M059J (cell line): ENCODE measurements at regions not wholly inside any gene's neighbourhood (a gene's known extent, or its start where the extent isn't known, plus 50 kb on each side); places are given as distances from the start of the nearest gene placed in this dataset.

Source experiments
- DNase-seq: peaks from one replicate; pipeline ENCODE4 v3.0.0-alpha.2; 2012; ENCODE audit warnings: low read depth

DNA sequence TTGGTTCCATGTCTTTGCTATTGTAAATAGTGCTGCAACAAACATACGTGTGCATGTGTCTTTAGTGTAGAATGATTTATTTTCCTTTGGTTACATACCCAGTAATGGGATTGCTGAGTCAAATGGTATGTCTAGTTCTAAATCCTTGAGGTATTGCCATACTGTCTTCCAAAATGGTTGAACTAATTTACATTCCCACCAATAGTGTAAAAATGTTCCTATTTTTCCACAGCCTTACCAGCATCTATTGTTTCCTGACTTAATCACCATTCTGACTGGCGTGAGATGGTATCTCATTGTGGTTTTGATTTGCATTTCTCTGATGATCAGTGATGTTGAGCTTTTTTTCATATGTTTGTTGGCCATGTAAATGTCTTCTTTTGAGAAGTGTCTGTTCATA lies 226.6 kb downstream of the ETAA1 start:
- DNase-seq: peak; percentile 49

DNA sequence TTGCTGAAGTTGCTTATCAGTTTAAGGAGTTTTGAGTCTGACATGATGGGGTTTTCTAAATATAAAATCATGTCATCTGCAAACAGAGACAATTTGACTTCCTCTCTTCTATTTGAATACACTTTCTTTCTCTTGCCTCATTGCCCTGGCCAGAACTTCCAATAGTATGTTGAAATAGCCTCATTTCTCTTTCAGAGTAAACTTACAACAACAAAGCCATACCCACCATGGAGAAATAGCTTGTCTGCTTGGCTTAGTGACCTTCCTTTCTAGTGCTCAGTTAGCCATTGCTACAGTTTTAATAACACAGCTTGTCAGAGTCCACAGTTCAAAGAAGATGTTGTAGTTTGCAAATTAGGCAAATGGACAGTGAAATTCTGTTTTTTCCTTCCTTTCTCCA lies 228.0 kb downstream of the ETAA1 start:
- DNase-seq: no peak

GRCh38 chr2:67625690-67626475 lies 228.8 kb downstream of the ETAA1 start:
- DNase-seq: peak; percentile 88

DNA sequence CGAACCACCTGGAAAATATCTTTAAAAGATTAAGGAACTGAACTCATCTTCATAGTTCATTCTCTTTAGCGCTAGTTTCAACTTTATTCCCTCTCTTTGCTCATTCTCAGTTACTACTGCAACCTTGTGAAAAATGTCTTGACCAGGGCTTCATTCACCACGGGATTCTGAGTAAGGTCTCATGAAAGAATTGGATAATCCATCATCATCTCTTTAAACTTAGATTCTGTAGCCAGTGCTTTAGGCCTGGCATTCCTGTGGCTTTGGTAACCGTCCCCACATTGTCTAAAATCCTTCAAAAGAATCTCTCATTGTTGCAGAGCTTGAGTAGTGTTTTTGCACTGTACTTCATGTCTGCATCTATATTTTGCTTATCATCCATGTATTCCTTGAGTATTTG lies 229.5 kb downstream of the ETAA1 start:
- peak; percentile 89 for DNase-seq

GRCh38 chr2:67627456-67628207 lies 230.5 kb downstream of the ETAA1 start:
- no peak for DNase-seq

DNA sequence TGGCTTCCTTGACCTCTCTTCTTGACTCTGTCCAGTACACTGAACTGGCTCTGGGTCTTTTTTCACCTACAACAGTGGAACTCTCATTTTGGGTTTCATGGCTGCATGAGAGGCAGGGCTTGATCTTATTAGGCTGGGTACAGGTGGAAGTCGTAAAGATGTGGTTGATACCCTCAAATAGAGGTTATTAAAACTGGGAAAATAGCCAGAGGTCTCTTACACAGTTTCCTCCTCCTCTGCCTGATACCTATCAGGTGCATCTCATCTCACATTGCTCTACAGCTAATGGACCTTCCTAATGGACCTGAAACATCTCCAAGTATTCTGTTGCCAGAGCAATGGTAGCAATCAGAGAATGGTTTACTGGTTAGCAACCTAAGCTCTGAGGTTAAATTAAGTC lies 231.8 kb downstream of the ETAA1 start:
- DNase-seq: no peak

DNA sequence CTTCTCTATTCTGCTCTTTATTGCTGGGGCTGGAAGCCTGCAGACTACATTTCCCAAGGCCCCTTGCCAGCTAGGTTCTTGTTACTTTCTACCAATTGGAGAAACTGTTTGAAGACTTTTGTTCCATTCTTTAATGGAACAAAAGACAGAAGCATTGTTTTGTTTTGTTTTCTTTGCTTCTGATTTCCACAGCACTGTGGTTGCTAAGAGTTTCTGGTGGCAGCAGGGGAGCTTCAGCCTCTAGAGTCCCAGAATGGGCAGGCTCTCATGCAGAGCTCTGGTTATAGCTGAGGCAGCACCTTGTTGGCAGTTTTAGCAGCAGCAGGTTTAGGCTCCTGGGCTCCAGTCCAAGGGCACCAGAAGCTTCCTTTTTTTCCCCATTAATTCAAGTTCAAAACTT lies 234.3 kb downstream of the ETAA1 start:
- no peak for DNase-seq

DNA sequence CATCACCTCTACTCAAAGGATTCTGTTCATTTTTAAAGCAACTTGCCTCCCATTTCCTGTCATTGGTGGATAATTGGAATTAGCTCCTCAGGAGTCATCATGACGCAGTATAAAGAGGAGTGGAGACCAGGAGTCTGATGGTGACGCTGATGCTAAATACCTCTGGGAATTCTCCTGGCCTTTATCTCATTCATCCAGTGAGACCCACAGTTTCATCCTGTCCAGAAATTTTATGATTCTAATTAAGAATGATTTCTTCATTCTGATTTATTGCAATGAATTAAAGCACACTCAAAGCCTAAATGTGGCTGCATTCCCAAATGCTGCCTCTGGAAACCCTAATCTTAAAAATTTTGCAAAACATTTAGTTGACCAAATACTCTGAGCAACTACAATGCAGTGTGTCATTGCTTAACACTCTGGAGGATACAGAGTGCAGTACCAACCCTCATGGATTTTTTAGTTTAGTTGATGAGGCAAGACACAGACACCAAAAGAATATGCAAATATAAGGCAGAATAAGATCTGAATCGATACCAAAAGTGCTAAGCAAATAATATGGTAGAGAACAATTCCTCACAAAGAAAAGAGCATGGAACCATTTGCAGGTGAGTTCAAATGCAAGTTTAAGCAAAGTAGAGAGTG lies 236.2 kb downstream of the ETAA1 start:
- DNase-seq: no peak

DNA sequence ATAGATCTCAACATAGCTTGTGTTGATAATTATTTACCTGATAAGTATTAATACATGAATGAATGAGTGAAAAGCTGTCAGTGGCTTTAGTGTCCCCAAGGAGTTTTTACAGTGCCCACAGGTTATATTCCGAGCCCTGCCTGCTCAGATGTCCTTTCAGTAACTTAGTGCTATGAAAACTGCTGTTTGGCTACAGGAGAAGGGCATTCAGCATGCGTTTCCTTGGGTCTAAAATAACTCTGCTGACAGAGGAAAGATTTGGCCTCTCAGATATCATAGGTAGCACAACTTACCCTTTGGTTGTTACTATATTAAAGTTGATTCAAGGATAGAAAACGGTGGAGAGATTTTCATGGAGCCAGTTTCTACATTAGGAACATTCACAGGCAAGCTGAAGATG lies 241.0 kb downstream of the ETAA1 start:
- DNase-seq: no peak

- no peak for DNase-seq
Observed at GRCh38 chr2:67641312-67642045, 244.3 kb downstream of the ETAA1 start.

- no peak for DNase-seq
Observed at GRCh38 chr2:67642046-67642382, 244.9 kb downstream of the ETAA1 start.

DNA sequence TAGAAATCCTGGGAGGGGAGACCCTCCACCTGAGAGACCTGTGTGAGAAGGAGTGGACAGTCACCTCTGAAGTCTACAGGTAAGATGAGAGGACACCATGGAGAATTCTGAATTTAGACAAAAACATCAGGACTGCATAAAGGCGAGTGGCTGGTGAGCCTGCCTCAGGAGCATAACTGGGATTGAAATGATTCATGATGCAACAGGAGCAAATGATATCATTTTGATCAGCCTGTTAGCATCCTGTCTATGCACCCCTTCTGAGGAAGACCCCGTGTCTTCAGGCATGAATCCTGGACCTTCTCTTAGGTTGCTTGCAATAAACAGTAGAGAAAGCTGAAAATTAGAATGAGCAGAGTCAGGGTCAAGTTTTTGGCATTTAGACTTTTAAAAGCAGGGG lies 245.8 kb downstream of the ETAA1 start:
- DNase-seq: no peak

DNA sequence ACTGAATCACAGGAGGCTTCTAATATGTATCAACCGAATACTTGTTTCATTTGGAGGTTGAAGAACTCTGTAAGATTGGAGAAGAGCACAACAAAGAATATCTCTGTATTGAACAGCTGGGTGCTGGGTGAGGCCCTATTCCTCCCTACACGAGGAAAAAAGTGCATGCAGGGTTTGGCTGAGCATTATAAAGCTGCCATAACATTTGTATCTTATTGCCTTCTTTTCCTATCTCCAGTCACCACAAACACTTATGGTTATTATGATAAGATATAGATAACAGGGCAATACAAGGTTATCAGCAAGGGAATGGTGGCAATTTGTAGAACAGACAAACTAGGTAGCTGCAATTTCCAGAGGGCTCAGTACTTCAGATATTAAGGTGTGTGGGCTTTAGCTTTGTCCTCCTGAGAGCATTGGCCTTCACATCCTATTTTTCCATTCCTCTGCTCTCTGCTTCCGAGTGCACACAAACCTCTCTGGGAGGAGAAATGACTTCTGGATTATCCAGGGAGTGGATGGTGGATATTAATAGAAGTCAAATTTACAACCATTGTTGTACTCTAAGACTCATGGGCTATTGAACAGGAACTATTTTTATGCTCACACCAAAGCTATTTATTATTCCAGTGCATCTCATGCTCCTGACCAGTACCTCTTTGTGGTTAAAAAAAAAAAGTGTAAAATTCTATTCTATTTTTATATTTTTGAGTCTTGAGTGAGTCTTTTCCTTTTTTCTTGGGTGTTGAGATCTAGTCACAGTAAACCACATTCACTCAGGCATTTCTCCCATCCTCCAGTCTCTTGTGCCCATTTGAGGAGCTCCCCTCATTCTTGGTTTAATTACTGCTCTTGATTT lies 248.4 kb downstream of the ETAA1 start:
- DNase-seq: peak; percentile 34

GRCh38 chr2:67646714-67647333 lies 249.7 kb downstream of the ETAA1 start:
- no peak for DNase-seq

- peak; percentile 29 for DNase-seq
Observed at GRCh38 chr2:67649331-67650261, 252.5 kb downstream of the ETAA1 start.

DNA sequence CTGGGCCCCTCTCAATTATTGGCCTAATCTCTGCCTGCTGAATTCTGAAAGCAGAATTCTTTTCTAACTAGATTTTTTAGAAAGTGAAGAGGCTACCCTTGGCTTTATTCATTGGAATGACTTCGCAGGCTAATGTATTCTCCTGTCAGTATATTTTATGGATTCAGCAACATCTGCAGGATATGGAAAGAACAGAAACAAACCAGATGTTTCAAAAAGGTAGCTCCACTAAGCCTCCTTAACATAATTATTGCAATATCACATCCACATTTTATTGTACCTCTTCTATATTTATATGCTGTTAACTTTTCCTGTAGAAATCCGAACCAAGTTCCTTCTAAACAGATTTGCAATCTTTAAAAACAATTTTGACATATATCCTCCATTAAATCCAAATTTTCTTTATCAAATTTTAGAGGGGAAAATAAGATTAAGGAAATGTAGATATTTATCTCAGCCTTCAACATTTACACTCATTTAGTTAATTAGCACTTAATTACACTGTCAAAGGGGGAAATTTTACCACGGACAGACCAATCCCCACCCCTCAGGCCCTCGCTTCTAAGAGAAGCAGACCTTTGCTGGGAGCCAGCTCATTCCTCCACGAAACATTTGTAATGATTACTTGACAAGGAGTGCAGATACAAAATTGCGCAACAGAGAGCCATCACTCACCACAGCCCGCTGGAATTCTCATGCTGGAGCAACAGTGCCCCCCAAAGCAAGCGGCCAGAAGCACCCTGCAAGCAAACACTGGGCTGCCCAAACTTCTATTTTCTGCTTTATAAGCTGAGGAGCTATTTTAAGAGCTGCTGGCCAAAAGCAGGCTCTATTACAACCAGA lies 253.4 kb downstream of the ETAA1 start:
- peak; percentile 84 for DNase-seq

GRCh38 chr2:67651565-67651964 lies 254.4 kb downstream of the ETAA1 start:
- no peak for DNase-seq

GRCh38 chr2:67652679-67653078 lies 255.5 kb downstream of the ETAA1 start:
- no peak for DNase-seq

GRCh38 chr2:67656875-67657274 lies 259.7 kb downstream of the ETAA1 start:
- DNase-seq: no peak
